Loucy (cell line): ENCODE measurements at regions not wholly inside any gene's neighbourhood (a gene's known extent, or its start where the extent isn't known, plus 50 kb on each side); places are given as distances from the start of the nearest gene placed in this dataset.

ENCODE experiments used
- H2AFZ ChIP-seq: fragments of 200-600 bp; sonication (generic); 2 replicates; pipeline ENCODE4 v1.6.0; 2016; ENCODE audit warnings: antibody characterized with exemption, mild to moderate bottlenecking, low read length, moderate library complexity
- H3F3A ChIP-seq: fragments of 200-600 bp; 2 replicates; pipeline ENCODE4 v1.6.0; 2016; ENCODE audit warnings: antibody characterized with exemption, low read depth, mild to moderate bottlenecking
- H3K27me3 ChIP-seq: fragments of 200-600 bp; sonication (generic); 2 replicates; pipeline ENCODE4 v1.6.1; 2014; ENCODE audit warnings: low read length, mild to moderate bottlenecking; ENCODE audit not compliant: insufficient read depth, poor library complexity, severe bottlenecking
- H3K36me3 ChIP-seq: fragments of 200-600 bp; sonication (generic); 2 replicates; pipeline ENCODE4 v1.6.1; 2016; ENCODE audit warnings: low read length; ENCODE audit not compliant: insufficient read depth
- H3K4me1 ChIP-seq: fragments of 200-600 bp; sonication (generic); 2 replicates; pipeline ENCODE4 v1.5.1; 2014; ENCODE audit warnings: low read length, mild to moderate bottlenecking; ENCODE audit not compliant: insufficient read depth, poor library complexity, severe bottlenecking
- H3K4me2 ChIP-seq: fragments of 200-600 bp; sonication (generic); 2 replicates; pipeline ENCODE4 v1.6.0; 2014; ENCODE audit warnings: antibody characterized with exemption, low read length, low read depth, mild to moderate bottlenecking; ENCODE audit not compliant: poor library complexity, severe bottlenecking
- H3K4me3 ChIP-seq: fragments of 200-600 bp; sonication (generic); 2 replicates; pipeline ENCODE4 v1.5.1; 2014; ENCODE audit warnings: low read length, mild to moderate bottlenecking, mixed read lengths; ENCODE audit not compliant: poor library complexity, severe bottlenecking
- H3K79me2 ChIP-seq: fragments of 200-600 bp; sonication (generic); 2 replicates; pipeline ENCODE4 v1.6.1; 2014; ENCODE audit warnings: low read length; ENCODE audit not compliant: insufficient read depth
- H3K9ac ChIP-seq: fragments of 200-600 bp; sonication (generic); 2 replicates; pipeline ENCODE4 v1.6.0; 2014; ENCODE audit warnings: mild to moderate bottlenecking, low read depth, low read length, moderate library complexity; ENCODE audit not compliant: poor library complexity, severe bottlenecking
- H3K9me2 ChIP-seq: fragments of 200-600 bp; sonication (generic); replicated peaks from 2 replicates; pipeline ENCODE4 v1.6.1; 2016; ENCODE audit warnings: low read depth, low read length, mixed read lengths
- H3K9me3 ChIP-seq: fragments of 200-600 bp; sonication (generic); 2 replicates; pipeline ENCODE4 v1.6.1; 2014; ENCODE audit warnings: mild to moderate bottlenecking, antibody characterized with exemption, low read length, low read depth; ENCODE audit not compliant: insufficient read depth
- H4K20me1 ChIP-seq: fragments of 200-600 bp; sonication (generic); 2 replicates; pipeline ENCODE4 v1.6.0; 2014; ENCODE audit warnings: antibody characterized with exemption, low read length, mild to moderate bottlenecking; ENCODE audit not compliant: insufficient read depth, poor library complexity, severe bottlenecking
- CTCF ChIP-seq: fragments of 200-600 bp; sonication (generic); conservative IDR thresholded peaks from 2 replicates; pipeline ENCODE4 v1.5.1; 2014; ENCODE audit warnings: mild to moderate bottlenecking, antibody characterized with exemption, low read length
- EZH2phosphoT487 ChIP-seq: fragments of 200-600 bp; IDR thresholded peaks from 2 replicates; pipeline ENCODE4 v1.6.1; 2018; ENCODE audit warnings: antibody characterized with exemption, mild to moderate bottlenecking, moderate library complexity, borderline replicate concordance

GRCh38 chr16:86667035-86667434, 88.7 kb downstream of the FOXL1 start:
- peaks cover 10% of the 10 kb centered on the region for H3F3A ChIP-seq
- H3K79me2 ChIP-seq: no peaks in the 10 kb centered on the region
- H3K9me2 ChIP-seq: no peaks in the 10 kb centered on the region
- no peaks in the 10 kb centered on the region for H4K20me1 ChIP-seq
- H3K9ac ChIP-seq: no peak overlapping the region
- no peak overlapping the region for H3K4me2 ChIP-seq
- H3K9me3 ChIP-seq: no peaks in the 10 kb centered on the region
- H3K36me3 ChIP-seq: no peaks in the 10 kb centered on the region
- no peak overlapping the region for H3K4me3 ChIP-seq
- H3K4me1 ChIP-seq: peaks cover 71% of the 10 kb centered on the region
- TF ChIP-seq CTCF (no peak), EZH2phosphoT487 (no peak)
- no peak overlapping the region for H2AFZ ChIP-seq
- no peaks in the 10 kb centered on the region for H3K27me3 ChIP-seq

- H2AFZ ChIP-seq: 0 out of 2 replicates have a peak overlapping the region, but pooled peaks have one; percentile 32
- H3F3A ChIP-seq: peaks cover 10% of the 10 kb centered on the region
- H3K36me3 ChIP-seq: no peaks in the 10 kb centered on the region
- H3K27me3 ChIP-seq: no peaks in the 10 kb centered on the region
- no peaks in the 10 kb centered on the region for H3K9me3 ChIP-seq
- peaks cover 58% of the 10 kb centered on the region for H3K4me1 ChIP-seq
- no peaks in the 10 kb centered on the region for H4K20me1 ChIP-seq
- no peak overlapping the region for H3K4me2 ChIP-seq
- TF ChIP-seq EZH2phosphoT487 (no peak), CTCF (no peak)
- no peak overlapping the region for H3K9ac ChIP-seq
- no peaks in the 10 kb centered on the region for H3K79me2 ChIP-seq
- no peak overlapping the region for H3K4me3 ChIP-seq
- H3K9me2 ChIP-seq: no peaks in the 10 kb centered on the region
These were observed 90.0 kb downstream of the FOXL1 start for GRCh38 chr16:86668136-86668910.

GRCh38 chr16:86669285-86669805, 91.0 kb downstream of the FOXL1 start:
- peaks cover 7% of the 10 kb centered on the region for H3F3A ChIP-seq
- no peaks in the 10 kb centered on the region for H3K27me3 ChIP-seq
- H3K79me2 ChIP-seq: no peaks in the 10 kb centered on the region
- no peak overlapping the region for H3K9ac ChIP-seq
- H3K9me3 ChIP-seq: no peaks in the 10 kb centered on the region
- no peak for TF ChIP-seq CTCF
- TF ChIP-seq EZH2phosphoT487: no peak
- H3K4me3 ChIP-seq: no peak overlapping the region
- H3K36me3 ChIP-seq: no peaks in the 10 kb centered on the region
- H2AFZ ChIP-seq: 0 out of 2 replicates have a peak overlapping the region, but pooled peaks have one; percentile 6
- no peak overlapping the region for H3K4me2 ChIP-seq
- no peaks in the 10 kb centered on the region for H3K9me2 ChIP-seq
- H4K20me1 ChIP-seq: no peaks in the 10 kb centered on the region
- peaks cover 48% of the 10 kb centered on the region for H3K4me1 ChIP-seq
